OCI-M2 (cell line): ENCODE measurements at regions not wholly inside any gene's neighbourhood (a gene's known extent, or its start where the extent isn't known, plus 50 kb on each side); places are given as distances from the start of the nearest gene placed in this dataset.
"Not testable (repeated sequence)": the region's sequence is repeated elsewhere in the genome, so short reads cannot be mapped to it uniquely, and the experiment has no call there.

Experiments
- DNase-seq: peaks from one replicate; lab custom pipeline; 2025; ENCODE audit not compliant: unreplicated experiment; lab: John Stamatoyannopoulos, UW

GRCh38 chr2:172253190-172254052, 150.7 kb upstream of the DLX2 start:
- DNase-seq, result no peak

- DNase-seq, result no peak
Observed at GRCh38 chr2:172256886-172257285, 154.2 kb upstream of the DLX2 start.

- DNase-seq, result no peak
Observed at GRCh38 chr2:172259827-172260226, 157.1 kb upstream of the DLX2 start.

- DNase-seq, result no peak
Observed at GRCh38 chr2:172260336-172260735, 157.6 kb upstream of the DLX2 start.

- no peak for DNase-seq
Observed at GRCh38 chr2:172261292-172261691, 158.6 kb upstream of the DLX2 start.

- no peak for DNase-seq
Observed at GRCh38 chr2:172262486-172262885, 159.8 kb upstream of the DLX2 start.

- DNase-seq, result not testable (repeated sequence)
Observed at GRCh38 chr2:172264820-172265219, 162.1 kb upstream of the DLX2 start.

GRCh38 chr2:172269507-172270244, 157.7 kb upstream of the ITGA6 start:
- DNase-seq, result not testable (repeated sequence)

GRCh38 chr2:172270278-172271079, 156.9 kb upstream of the ITGA6 start:
- no peak for DNase-seq

GRCh38 chr2:172273910-172274571, 153.3 kb upstream of the ITGA6 start:
- DNase-seq, result no peak

GRCh38 chr2:172275239-172275638, 152.1 kb upstream of the ITGA6 start:
- no peak for DNase-seq

- DNase-seq, result no peak
Observed at GRCh38 chr2:172276961-172277360, 150.4 kb upstream of the ITGA6 start.

GRCh38 chr2:172278667-172279066, 148.7 kb upstream of the ITGA6 start:
- no peak for DNase-seq

GRCh38 chr2:172279214-172279613, 148.2 kb upstream of the ITGA6 start:
- no peak for DNase-seq

GRCh38 chr2:172279813-172280212, 147.6 kb upstream of the ITGA6 start:
- DNase-seq, result no peak

- DNase-seq, result no peak
Observed at GRCh38 chr2:172280571-172281361, 146.6 kb upstream of the ITGA6 start.

GRCh38 chr2:172281648-172282570, 145.5 kb upstream of the ITGA6 start:
- DNase-seq, result no peak

GRCh38 chr2:172282944-172283343, 144.4 kb upstream of the ITGA6 start:
- DNase-seq, result no peak

GRCh38 chr2:172283476-172283875, 143.9 kb upstream of the ITGA6 start:
- peak; percentile 35 for DNase-seq
